Jurkat, Clone E6-1 (cell line): ENCODE measurements at regions not wholly inside any gene's neighbourhood (a gene's known extent, or its start where the extent isn't known, plus 50 kb on each side); places are given as distances from the start of the nearest gene placed in this dataset.

ENCODE experiments used
- DNase-seq: peaks from one replicate; pipeline ENCODE4 v3.0.0-alpha.2; 2011; ENCODE audit warnings: low read depth, low spot score
- H3K4me3 ChIP-seq: 2 replicates; pipeline ENCODE4 v1.5.1; 2011; ENCODE audit warnings: mild to moderate bottlenecking, low read length, control low read depth, moderate library complexity

GRCh38 chr1:118275472-118276115 is 90.6 kb upstream of the SPAG17 start:
- no peak overlapping the region for H3K4me3 ChIP-seq
- no peak for DNase-seq

- no peak for DNase-seq
- H3K4me3 ChIP-seq = no peak overlapping the region
Measured at GRCh38 chr1:118272884-118273283, 87.9 kb upstream of the SPAG17 start.

- no peak overlapping the region for H3K4me3 ChIP-seq
- DNase-seq = no peak
Measured at GRCh38 chr1:118271883-118272282, 86.9 kb upstream of the SPAG17 start.

GRCh38 chr1:118269598-118269997 is 84.6 kb upstream of the SPAG17 start:
- no peak overlapping the region for H3K4me3 ChIP-seq
- DNase-seq = no peak

- DNase-seq = no peak
- H3K4me3 ChIP-seq = no peak overlapping the region
Measured at GRCh38 chr1:118266436-118266835, 81.4 kb upstream of the SPAG17 start.

GRCh38 chr1:118264343-118264742 is 79.3 kb upstream of the SPAG17 start:
- no peak overlapping the region for H3K4me3 ChIP-seq
- DNase-seq = no peak

- no peak for DNase-seq
- no peak overlapping the region for H3K4me3 ChIP-seq
Measured at GRCh38 chr1:118262865-118263264, 77.8 kb upstream of the SPAG17 start.

- DNase-seq = no peak
Measured at GRCh38 chr1:118258975-118259374, 73.9 kb upstream of the SPAG17 start.

GRCh38 chr1:118257946-118258345 is 72.9 kb upstream of the SPAG17 start:
- DNase-seq = no peak
- H3K4me3 ChIP-seq = no peak overlapping the region

More at GRCh38 chr1:118258975-118259374, 73.9 kb upstream of the SPAG17 start:
- H3K4me3 ChIP-seq = no peak overlapping the region

- no peak for DNase-seq
Measured at GRCh38 chr1:118254491-118255425, 69.7 kb upstream of the SPAG17 start.

GRCh38 chr1:118254001-118254400 is 69.0 kb upstream of the SPAG17 start:
- H3K4me3 ChIP-seq = no peak overlapping the region
- no peak for DNase-seq

More at GRCh38 chr1:118254491-118255425, 69.7 kb upstream of the SPAG17 start:
- no peak overlapping the region for H3K4me3 ChIP-seq

- no peak for DNase-seq
Measured at GRCh38 chr1:118253053-118253915, 68.3 kb upstream of the SPAG17 start.

GRCh38 chr1:118252624-118253023 is 67.6 kb upstream of the SPAG17 start:
- H3K4me3 ChIP-seq = no peak overlapping the region
- no peak for DNase-seq

More at GRCh38 chr1:118253053-118253915, 68.3 kb upstream of the SPAG17 start:
- no peak overlapping the region for H3K4me3 ChIP-seq

- DNase-seq = no peak
- H3K4me3 ChIP-seq = no peak overlapping the region
Measured at GRCh38 chr1:118250232-118250631, 65.2 kb upstream of the SPAG17 start.

- DNase-seq = no peak
- H3K4me3 ChIP-seq = no peak overlapping the region
Measured at GRCh38 chr1:118249641-118250040, 64.6 kb upstream of the SPAG17 start.

GRCh38 chr1:118247593-118247992 is 62.6 kb upstream of the SPAG17 start:
- DNase-seq = no peak

GRCh38 chr1:118246646-118247045 is 61.6 kb upstream of the SPAG17 start:
- DNase-seq = no peak
- H3K4me3 ChIP-seq = no peak overlapping the region

More at GRCh38 chr1:118247593-118247992, 62.6 kb upstream of the SPAG17 start:
- no peak overlapping the region for H3K4me3 ChIP-seq

GRCh38 chr1:118244194-118244593 is 59.2 kb upstream of the SPAG17 start:
- no peak overlapping the region for H3K4me3 ChIP-seq
- no peak for DNase-seq

- H3K4me3 ChIP-seq = no peak overlapping the region
- DNase-seq = no peak
Measured at GRCh38 chr1:118243269-118243668, 58.2 kb upstream of the SPAG17 start.
